NCI-H187 treated with DMSO at 0.1 percent for 48 hours (cell line): ENCODE measurements at regions not wholly inside any gene's neighbourhood (a gene's known extent, or its start where the extent isn't known, plus 50 kb on each side); places are given as distances from the start of the nearest gene placed in this dataset.
"Not testable (repeated sequence)": the region's sequence is repeated elsewhere in the genome, so short reads cannot be mapped to it uniquely, and the experiment has no call there.

ENCODE experiments used
- DNase-seq: peaks from one replicate; lab custom pipeline; 2025; lab: John Stamatoyannopoulos, UW

- no peak for DNase-seq
Measured at GRCh38 chr9:75541734-75542133, 348.7 kb upstream of the PCSK5 start.

GRCh38 chr9:75544815-75545214, 345.7 kb upstream of the PCSK5 start:
- DNase-seq = no peak

- DNase-seq = no peak
Measured at GRCh38 chr9:75545287-75545686, 345.2 kb upstream of the PCSK5 start.

- no peak for DNase-seq
Measured at GRCh38 chr9:75548871-75549270, 341.6 kb upstream of the PCSK5 start.

- no peak for DNase-seq
Measured at GRCh38 chr9:75551861-75552260, 338.6 kb upstream of the PCSK5 start.

GRCh38 chr9:75552941-75553340, 337.5 kb upstream of the PCSK5 start:
- DNase-seq = no peak

GRCh38 chr9:75566813-75567212, 323.7 kb upstream of the PCSK5 start:
- DNase-seq = not testable (repeated sequence)

GRCh38 chr9:75570538-75570937, 319.9 kb upstream of the PCSK5 start:
- no peak for DNase-seq

GRCh38 chr9:75574569-75574968, 315.9 kb upstream of the PCSK5 start:
- no peak for DNase-seq

GRCh38 chr9:75582870-75583269, 307.6 kb upstream of the PCSK5 start:
- no peak for DNase-seq

GRCh38 chr9:75588808-75589207, 301.7 kb upstream of the PCSK5 start:
- no peak for DNase-seq

GRCh38 chr9:75589497-75589896, 301.0 kb upstream of the PCSK5 start:
- no peak for DNase-seq

GRCh38 chr9:75591972-75592371, 298.5 kb upstream of the PCSK5 start:
- no peak for DNase-seq

GRCh38 chr9:75592586-75592985, 297.9 kb upstream of the PCSK5 start:
- DNase-seq = no peak

- DNase-seq = no peak
Measured at GRCh38 chr9:75593920-75594319, 296.6 kb upstream of the PCSK5 start.

- no peak for DNase-seq
Measured at GRCh38 chr9:75599126-75599525, 291.3 kb upstream of the PCSK5 start.

GRCh38 chr9:75601280-75601679, 289.2 kb upstream of the PCSK5 start:
- no peak for DNase-seq

- DNase-seq = no peak
Measured at GRCh38 chr9:75602060-75602459, 288.4 kb upstream of the PCSK5 start.

- DNase-seq = no peak
Measured at GRCh38 chr9:75604661-75605060, 285.8 kb upstream of the PCSK5 start.

- no peak for DNase-seq
Measured at GRCh38 chr9:75607521-75607920, 283.0 kb upstream of the PCSK5 start.

GRCh38 chr9:75609401-75609800, 281.1 kb upstream of the PCSK5 start:
- DNase-seq = no peak

- no peak for DNase-seq
Measured at GRCh38 chr9:75610246-75610645, 280.2 kb upstream of the PCSK5 start.

- DNase-seq = peak; percentile 19
Measured at GRCh38 chr9:75612205-75612604, 278.3 kb upstream of the PCSK5 start.

- DNase-seq = no peak
Measured at GRCh38 chr9:75612754-75613153, 277.7 kb upstream of the PCSK5 start.

GRCh38 chr9:75615284-75615683, 275.2 kb upstream of the PCSK5 start:
- peak; percentile 21 for DNase-seq
